ENCODE measurements at regions not wholly inside any gene's neighbourhood (a gene's known extent, or its start where the extent isn't known, plus 50 kb on each side); places are given as distances from the start of the nearest gene placed in this dataset.

DNA sequence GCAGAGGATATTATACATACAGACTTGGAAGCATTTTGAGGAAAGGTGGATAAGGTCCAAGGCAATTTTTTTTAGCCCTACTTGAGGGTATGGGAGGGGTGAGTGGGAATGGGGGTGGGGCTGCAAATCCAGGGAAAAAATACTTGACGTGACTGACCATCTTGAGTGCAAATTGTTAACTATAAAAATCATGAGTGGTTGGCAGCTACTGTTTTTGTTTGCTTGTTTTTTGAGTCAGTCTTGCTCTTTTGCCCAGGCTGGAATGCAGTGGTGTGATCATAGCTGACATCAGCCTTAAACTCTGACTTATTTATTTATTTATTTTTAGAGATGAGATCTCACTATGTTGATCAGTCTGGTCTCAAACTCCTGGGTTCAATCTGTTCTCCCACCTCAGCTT lies 458.8 kb downstream of the PIK3C3 start:
- H3K9me3 ChIP-seq, result peaks cover 12% of the 10 kb centered on the region
- H3K4me1 ChIP-seq, result no peaks in the 10 kb centered on the region
- no peak for TF ChIP-seq Cebpa-rat (IDR thresholded peaks at IDR 0.05)
- no peak overlapping the region for H3K4me2 ChIP-seq
- H3K9ac ChIP-seq, result no peak overlapping the region
- no peaks in the 10 kb centered on the region for H3K27me3 ChIP-seq
- H3K4me3 ChIP-seq, result no peak overlapping the region
- no peaks in the 10 kb centered on the region for H4K20me1 ChIP-seq
- H3K27ac ChIP-seq, result no peak overlapping the region
- no peaks in the 10 kb centered on the region for H3K36me3 ChIP-seq

DNA sequence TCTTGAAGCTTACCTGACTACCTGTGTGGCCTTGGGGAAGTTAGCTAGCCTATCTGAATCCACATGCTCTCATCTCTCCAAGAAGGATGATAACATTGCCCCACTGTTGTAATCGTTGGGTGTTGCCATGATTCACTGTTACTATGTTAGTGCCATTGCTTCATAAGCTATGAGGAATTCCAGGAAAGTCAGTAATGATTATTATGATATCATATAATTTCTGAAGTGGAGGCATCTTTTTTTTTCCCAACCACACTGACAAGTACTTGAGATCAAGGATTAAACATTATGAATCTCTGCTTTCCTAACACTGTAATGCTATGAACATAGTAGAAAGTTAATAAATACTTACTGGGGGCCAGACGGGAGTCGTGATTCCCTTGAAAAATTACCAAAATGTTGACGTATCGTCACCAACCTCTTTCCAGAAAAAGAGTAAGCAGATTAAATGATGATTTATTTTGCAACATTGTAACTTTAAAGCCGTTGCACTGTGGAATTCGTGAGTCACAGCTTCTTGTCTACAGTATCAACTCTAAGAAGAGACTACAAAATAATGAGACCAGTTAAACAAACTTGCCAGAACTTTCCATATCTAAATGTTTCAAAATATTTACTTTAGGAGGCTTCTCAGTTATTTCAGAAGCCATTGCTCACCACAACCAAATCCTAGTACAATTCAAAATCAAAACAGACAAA lies 459.9 kb downstream of the PIK3C3 start:
- Histone ChIP-seq H3K4me3 (no peak overlapping the region), H3K36me3 (no peaks in the 10 kb centered on the region), H4K20me1 (no peaks in the 10 kb centered on the region), H3K27ac (no peak overlapping the region), H3K4me1 (no peaks in the 10 kb centered on the region), H3K9ac (no peak overlapping the region), H3K9me3 (peaks cover 1% of the 10 kb centered on the region; the same call in 1 of the 2 replicates), H3K27me3 (no peaks in the 10 kb centered on the region), H3K4me2 (no peak overlapping the region)
- no peak for TF ChIP-seq Cebpa-rat (IDR thresholded peaks at IDR 0.05)

DNA sequence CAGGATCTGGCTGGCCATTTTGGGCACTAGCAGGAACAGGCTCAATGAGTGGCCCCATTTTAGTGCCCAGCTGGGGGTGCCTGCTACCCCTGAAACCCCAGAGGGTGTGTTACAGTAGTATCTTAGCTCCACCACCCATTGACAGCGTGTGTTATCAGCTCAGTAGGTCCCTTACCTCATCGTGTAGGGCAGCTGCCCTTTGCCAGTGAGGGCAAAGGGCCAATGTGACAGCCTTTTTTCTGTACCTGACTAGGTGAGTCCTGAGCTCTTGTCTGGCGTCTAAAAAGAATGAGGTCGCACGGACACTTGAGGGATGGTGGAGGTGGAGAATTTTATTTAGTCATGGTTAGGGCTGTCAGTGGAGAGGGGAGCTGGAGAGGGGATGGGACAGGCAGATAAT lies 462.2 kb downstream of the PIK3C3 start:
- Histone ChIP-seq H3K4me1 (no peaks in the 10 kb centered on the region), H3K4me3 (no peak overlapping the region)
- no peak for TF ChIP-seq Cebpa-rat (IDR thresholded peaks at IDR 0.05)

DNA sequence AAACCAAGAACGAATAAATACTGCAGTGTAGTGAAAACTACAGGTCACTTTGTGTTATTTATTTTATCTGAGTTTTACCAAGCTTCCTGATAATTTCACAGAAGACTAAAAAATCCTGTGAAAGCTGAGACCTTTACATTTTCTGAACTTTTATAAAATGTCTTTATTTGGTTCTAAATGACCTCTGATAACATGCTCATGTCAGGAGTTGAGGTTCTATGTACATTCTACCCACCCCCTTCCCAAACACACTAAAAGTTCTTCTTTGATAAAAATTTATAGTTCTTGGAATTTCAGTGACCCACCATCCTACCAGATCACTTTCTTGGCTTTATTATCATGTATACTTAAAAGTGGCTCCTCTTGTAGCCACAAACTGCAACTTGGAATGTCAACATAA lies 463.1 kb downstream of the PIK3C3 start:
- no peak overlapping the region for H3K27ac ChIP-seq
- H3K4me1 ChIP-seq, result no peaks in the 10 kb centered on the region
- no peak overlapping the region for H3K9ac ChIP-seq
- H3K4me2 ChIP-seq, result no peak overlapping the region
- no peaks in the 10 kb centered on the region for H3K27me3 ChIP-seq
- TF ChIP-seq Cebpa-rat (IDR thresholded peaks at IDR 0.05), result no peak
- H3K36me3 ChIP-seq, result no peaks in the 10 kb centered on the region
- no peaks in the 10 kb centered on the region for H4K20me1 ChIP-seq
- no peaks in the 10 kb centered on the region for H3K9me3 ChIP-seq
- H3K4me3 ChIP-seq, result no peak overlapping the region

More for the DNA sequence above, 462.2 kb downstream of the PIK3C3 start:
- Histone ChIP-seq H3K27me3 (no peaks in the 10 kb centered on the region), H3K36me3 (no peaks in the 10 kb centered on the region), H3K4me2 (no peak overlapping the region), H3K27ac (no peak overlapping the region), H3K9me3 (no peaks in the 10 kb centered on the region), H3K9ac (no peak overlapping the region), H4K20me1 (no peaks in the 10 kb centered on the region)

DNA sequence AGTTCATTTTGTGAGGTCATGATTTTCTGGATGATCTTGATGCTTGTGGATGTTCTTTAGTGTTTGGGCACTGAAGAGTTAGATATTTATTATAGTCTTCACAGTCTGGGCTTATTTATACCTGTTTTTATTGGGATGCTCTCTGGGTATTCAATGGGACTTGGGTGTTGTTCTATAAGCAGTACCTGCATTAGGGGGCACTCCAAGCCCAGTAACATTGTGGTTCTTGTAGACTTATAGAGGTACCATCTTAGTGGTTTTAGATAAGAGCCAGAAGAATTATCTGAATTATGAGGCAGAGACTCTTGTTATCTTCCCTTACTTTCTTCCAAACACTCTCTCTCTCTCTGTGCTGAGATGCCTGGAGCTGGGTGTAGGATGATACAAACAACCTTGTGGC lies 470.0 kb downstream of the PIK3C3 start:
- Histone ChIP-seq H3K9me3 (no peaks in the 10 kb centered on the region), H4K20me1 (no peaks in the 10 kb centered on the region), H3K9ac (no peak overlapping the region), H3K4me2 (no peak overlapping the region), H3K36me3 (no peaks in the 10 kb centered on the region), H3K4me3 (no peak overlapping the region), H3K27ac (no peak overlapping the region), H3K4me1 (no peaks in the 10 kb centered on the region), H3K27me3 (no peaks in the 10 kb centered on the region)
- no peak for TF ChIP-seq Cebpa-rat (IDR thresholded peaks at IDR 0.05)

DNA sequence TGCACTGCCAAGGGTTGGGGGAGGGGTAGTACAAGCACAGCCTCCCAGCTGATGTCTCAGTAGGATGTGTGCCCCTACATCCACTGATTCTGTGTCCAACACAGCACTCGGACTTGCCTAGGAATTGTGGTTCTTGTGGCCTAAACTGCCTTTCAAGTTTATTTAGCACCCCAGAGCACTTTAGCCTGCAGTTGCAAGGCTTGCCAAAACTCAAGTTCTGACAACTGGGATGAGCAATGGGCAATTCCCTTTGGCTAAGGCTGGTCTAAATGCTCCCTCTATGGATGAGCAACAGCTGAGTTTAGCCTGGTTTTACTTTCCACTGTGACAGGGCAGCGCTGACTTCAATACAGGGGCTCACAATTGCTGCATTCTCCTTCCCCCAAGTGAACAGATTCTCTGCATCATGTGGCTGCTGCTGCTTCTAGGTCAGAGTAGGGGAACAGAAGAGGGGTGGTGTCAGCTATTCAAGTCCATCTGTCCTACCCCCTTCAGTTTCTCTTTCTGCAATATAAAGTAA lies 471.5 kb downstream of the PIK3C3 start:
- no peaks in the 10 kb centered on the region for H3K9me3 ChIP-seq
- no peaks in the 10 kb centered on the region for H3K4me1 ChIP-seq
- no peaks in the 10 kb centered on the region for H4K20me1 ChIP-seq
- H3K4me3 ChIP-seq, result no peak overlapping the region
- H3K27me3 ChIP-seq, result no peaks in the 10 kb centered on the region
- H3K27ac ChIP-seq, result no peak overlapping the region
- TF ChIP-seq Cebpa-rat (IDR thresholded peaks at IDR 0.05), result no peak
- no peak overlapping the region for H3K4me2 ChIP-seq
- H3K36me3 ChIP-seq, result no peaks in the 10 kb centered on the region
- no peak overlapping the region for H3K9ac ChIP-seq

DNA sequence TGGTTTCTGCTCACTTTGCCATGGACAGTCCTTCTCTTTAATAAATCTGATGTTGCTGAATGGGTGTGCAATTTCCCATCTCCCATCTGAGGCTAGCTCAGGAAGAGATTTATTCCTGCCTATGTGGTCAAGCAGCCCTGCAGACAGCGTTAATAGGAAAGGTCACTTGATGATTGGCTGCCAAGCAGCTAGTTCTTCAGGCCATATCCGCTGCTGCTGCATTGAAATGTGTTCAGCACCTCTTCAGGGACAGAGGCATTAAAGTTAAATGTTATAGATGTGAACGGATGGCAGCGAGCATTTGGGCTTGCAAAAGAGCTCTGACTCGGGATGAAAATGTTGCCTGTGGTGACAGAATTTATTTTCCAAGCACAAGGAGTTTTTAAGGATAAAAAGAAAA lies 474.2 kb downstream of the PIK3C3 start:
- H3K36me3 ChIP-seq, result no peaks in the 10 kb centered on the region
- H3K27ac ChIP-seq, result no peak overlapping the region
- H4K20me1 ChIP-seq, result no peaks in the 10 kb centered on the region
- no peak overlapping the region for H3K9ac ChIP-seq
- no peak overlapping the region for H3K4me2 ChIP-seq
- H3K4me1 ChIP-seq, result no peaks in the 10 kb centered on the region
- no peak for TF ChIP-seq Cebpa-rat (IDR thresholded peaks at IDR 0.05)
- H3K27me3 ChIP-seq, result no peaks in the 10 kb centered on the region
- H3K4me3 ChIP-seq, result no peak overlapping the region
- no peaks in the 10 kb centered on the region for H3K9me3 ChIP-seq

DNA sequence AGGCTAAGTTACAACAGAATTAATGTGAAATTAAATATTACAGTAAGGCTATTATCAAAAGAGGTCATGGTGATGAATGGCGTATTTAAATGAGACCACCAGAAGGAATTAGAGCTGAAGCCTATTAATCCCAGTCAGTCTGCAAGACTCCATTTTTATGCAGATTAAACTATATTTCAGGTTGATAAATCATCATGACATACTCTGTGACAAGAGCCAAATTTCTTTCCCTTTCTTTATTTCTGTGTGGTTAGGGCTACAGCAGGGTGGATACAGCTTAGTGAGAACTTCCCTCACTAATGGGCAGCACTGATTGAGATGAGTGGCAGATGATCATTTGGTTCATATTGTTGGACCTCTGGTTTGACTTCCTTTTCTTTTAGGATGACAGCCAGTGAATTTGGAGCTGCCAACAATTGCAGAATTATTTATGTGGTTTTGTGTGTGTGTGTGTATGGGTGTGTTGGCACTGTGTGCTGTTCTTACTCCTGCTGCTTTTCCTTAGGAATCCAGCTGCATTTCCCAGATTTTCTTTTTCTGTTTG lies 481.3 kb downstream of the PIK3C3 start:
- Histone ChIP-seq H4K20me1 (no peaks in the 10 kb centered on the region), H3K4me1 (no peaks in the 10 kb centered on the region), H3K27ac (no peak overlapping the region), H3K4me2 (no peak overlapping the region), H3K4me3 (no peak overlapping the region), H3K36me3 (no peaks in the 10 kb centered on the region), H3K9me3 (no peaks in the 10 kb centered on the region), H3K9ac (no peak overlapping the region), H3K27me3 (no peaks in the 10 kb centered on the region)
- TF ChIP-seq Cebpa-rat (IDR thresholded peaks at IDR 0.05), result no peak

DNA sequence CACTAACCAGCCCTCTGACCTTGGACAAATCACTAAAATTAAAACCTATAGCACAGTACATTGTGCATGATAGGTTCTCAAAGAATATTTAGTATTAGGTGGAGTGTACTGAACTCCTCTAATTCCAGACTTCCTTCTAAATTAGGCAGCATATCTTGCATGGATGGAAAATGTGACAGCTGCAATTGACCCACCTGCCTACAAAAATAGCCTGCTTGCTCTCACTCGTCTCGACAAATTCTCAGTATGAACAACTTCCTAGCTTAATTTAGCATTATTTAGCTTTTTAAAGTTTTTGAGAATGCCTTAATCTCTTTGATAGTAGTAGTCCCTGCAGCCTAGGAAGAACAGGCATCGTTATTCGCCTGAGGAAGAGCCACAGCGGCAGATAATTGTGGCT lies 482.0 kb downstream of the PIK3C3 start:
- TF ChIP-seq Cebpa-rat (IDR thresholded peaks at IDR 0.05), result no peak
- no peak overlapping the region for H3K27ac ChIP-seq
- H3K4me2 ChIP-seq, result no peak overlapping the region
- H3K4me1 ChIP-seq, result no peaks in the 10 kb centered on the region
- no peaks in the 10 kb centered on the region for H3K9me3 ChIP-seq
- H3K36me3 ChIP-seq, result no peaks in the 10 kb centered on the region
- no peaks in the 10 kb centered on the region for H3K27me3 ChIP-seq
- no peak overlapping the region for H3K4me3 ChIP-seq
- H4K20me1 ChIP-seq, result no peaks in the 10 kb centered on the region
- no peak overlapping the region for H3K9ac ChIP-seq

DNA sequence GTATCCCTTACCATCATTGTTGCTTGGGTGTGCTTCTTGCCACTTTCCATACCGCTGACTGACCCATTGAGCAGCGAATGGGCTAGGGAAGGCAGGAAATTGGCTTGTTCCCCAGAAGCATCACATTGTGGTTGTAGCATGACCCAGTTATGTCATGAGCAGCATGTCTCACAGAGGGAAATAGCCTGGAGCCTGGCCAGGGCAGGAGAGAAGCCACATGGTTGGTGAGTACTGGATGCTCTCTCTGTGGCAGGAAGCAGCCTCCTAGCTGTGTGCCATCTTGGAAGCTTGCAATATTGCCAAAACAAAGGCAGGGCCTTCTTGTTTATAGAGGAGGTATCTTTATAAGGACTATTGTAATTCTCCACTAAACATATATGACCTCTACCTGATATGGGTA lies 482.6 kb downstream of the PIK3C3 start:
- Histone ChIP-seq H4K20me1 (no peaks in the 10 kb centered on the region), H3K36me3 (no peaks in the 10 kb centered on the region), H3K4me2 (no peak overlapping the region), H3K9me3 (no peaks in the 10 kb centered on the region), H3K9ac (no peak overlapping the region), H3K4me1 (no peaks in the 10 kb centered on the region), H3K4me3 (no peak overlapping the region), H3K27ac (no peak overlapping the region), H3K27me3 (no peaks in the 10 kb centered on the region)
- no peak for TF ChIP-seq Cebpa-rat (IDR thresholded peaks at IDR 0.05)
